K562 (cell line): ENCODE measurements at regions not wholly inside any gene's neighbourhood (a gene's known extent, or its start where the extent isn't known, plus 50 kb on each side); places are given as distances from the start of the nearest gene placed in this dataset.

ENCODE experiments used
- HDAC2 ChIP-seq: fragments of 450-650 bp; IDR thresholded peaks from 2 replicates; pipeline ENCODE4 v1.6.1; 2016; ENCODE audit warnings: mild to moderate bottlenecking
- KDM4B ChIP-seq, 2 experiments: fragments of 450-650 bp in 1 of 2; sonication (generic) in 1 of 2; IDR thresholded peaks; 2 replicates each; pipeline ENCODE4 v1.6.1; 2016 to 2017; ENCODE audit warnings: borderline replicate concordance in 2 of 2, antibody characterized with exemption in 1 of 2, low read depth in 1 of 2, mild to moderate bottlenecking in 1 of 2
- NFRKB ChIP-seq: fragments of 450-650 bp; IDR thresholded peaks from 2 replicates; pipeline ENCODE4 v1.6.1; 2016; ENCODE audit warnings: low read depth
- RBM25 ChIP-seq: fragments of 200-400 bp; formaldehyde crosslinking; IDR thresholded peaks from 2 replicates; pipeline ENCODE4 v1.6.1; 2018; ENCODE audit warnings: low read length, low read depth, moderate library complexity; ENCODE audit not compliant: severe bottlenecking
- RBM39 ChIP-seq: fragments of 200-400 bp; formaldehyde crosslinking; optimal IDR thresholded peaks from 2 replicates; pipeline ENCODE3; 2018; ENCODE audit warnings: low read depth, low read length
- ZNF311 ChIP-seq: fragments of 250-450 bp; sonication (Bioruptor Pico); IDR thresholded peaks from 2 replicates; pipeline ENCODE4 v1.4.0; 2020; ENCODE audit warnings: mild to moderate bottlenecking, moderate library complexity
- ZNF695 ChIP-seq: fragments of 450-650 bp; formaldehyde crosslinking; IDR thresholded peaks from 2 replicates; pipeline ENCODE4 v1.4.0; 2020; ENCODE audit warnings: mild to moderate bottlenecking, moderate library complexity
- TF ChIP-seq, protein P1 (sequence below): fragments of 250-450 bp; sonication (Bioruptor Pico); IDR thresholded peaks from 2 replicates; pipeline ENCODE4 v1.4.0; 2020; ENCODE audit warnings: mild to moderate bottlenecking, moderate library complexity
- TF ChIP-seq, protein P2 (sequence below): fragments of 450-650 bp; IDR thresholded peaks from 2 replicates; pipeline ENCODE4 v1.7.1; 2018; ENCODE audit warnings: mild to moderate bottlenecking, low read depth; ENCODE audit not compliant: partially characterized antibody
- TF ChIP-seq, protein P3 (sequence below): IDR thresholded peaks from 2 replicates; pipeline ENCODE4 v1.6.1; 2016; ENCODE audit warnings: missing genetic modification characterization, missing compliant biosample characterization
- TF ChIP-seq, protein P4 (sequence below): sonication (generic); formaldehyde crosslinking; IDR thresholded peaks from 2 replicates; pipeline ENCODE4 v1.8.0; 2022; ENCODE audit warnings: missing genetic modification reagents, mild to moderate bottlenecking, moderate library complexity, borderline replicate concordance
- TF ChIP-seq, protein P5 (sequence below): fragments of 450-650 bp; IDR thresholded peaks from 2 replicates; pipeline ENCODE4 v1.6.1; 2016; ENCODE audit warnings: missing biosample characterization, missing genetic modification characterization
- TF ChIP-seq, protein P6 (sequence below): fragments of 450-650 bp; IDR thresholded peaks from 2 replicates; pipeline ENCODE4 v1.6.1; 2014; ENCODE audit warnings: low read depth, mild to moderate bottlenecking, moderate library complexity, borderline replicate concordance

DNA sequence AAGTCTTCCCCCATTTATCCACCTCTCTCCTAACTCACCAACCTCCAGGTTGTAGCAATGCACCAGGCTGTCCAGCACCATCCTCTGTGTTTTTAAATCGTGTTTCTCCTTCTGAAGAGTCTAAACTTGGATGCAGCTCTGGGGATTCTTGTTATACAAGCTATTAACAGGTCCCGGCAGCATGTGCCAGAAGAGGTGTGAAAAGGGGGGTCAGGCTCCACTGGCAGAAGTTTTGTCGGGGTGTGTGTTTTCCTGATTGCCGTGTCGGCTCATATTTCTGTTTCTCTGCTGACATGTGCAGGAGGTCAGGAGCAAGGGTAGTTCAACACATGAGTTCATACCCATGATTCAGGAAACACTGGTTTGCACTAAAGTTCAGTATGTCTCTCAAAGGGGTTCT lies 658.6 kb upstream of the CAMK1G start (continued):
- TF ChIP-seq, protein P1, sequence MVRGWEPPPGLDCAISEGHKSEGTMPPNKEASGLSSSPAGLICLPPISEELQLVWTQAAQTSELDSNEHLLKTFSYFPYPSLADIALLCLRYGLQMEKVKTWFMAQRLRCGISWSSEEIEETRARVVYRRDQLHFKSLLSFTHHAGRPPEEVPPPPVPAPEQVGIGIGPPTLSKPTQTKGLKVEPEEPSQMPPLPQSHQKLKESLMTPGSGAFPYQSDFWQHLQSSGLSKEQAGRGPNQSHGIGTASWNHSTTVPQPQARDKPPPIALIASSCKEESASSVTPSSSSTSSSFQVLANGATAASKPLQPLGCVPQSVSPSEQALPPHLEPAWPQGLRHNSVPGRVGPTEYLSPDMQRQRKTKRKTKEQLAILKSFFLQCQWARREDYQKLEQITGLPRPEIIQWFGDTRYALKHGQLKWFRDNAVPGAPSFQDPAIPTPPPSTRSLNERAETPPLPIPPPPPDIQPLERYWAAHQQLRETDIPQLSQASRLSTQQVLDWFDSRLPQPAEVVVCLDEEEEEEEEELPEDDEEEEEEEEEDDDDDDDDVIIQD (CRISPR knock-in tag): no peak
- TF ChIP-seq ZNF311 (CRISPR knock-in tag): no peak
- no peak for TF ChIP-seq ZNF695 (CRISPR knock-in tag)
- TF ChIP-seq, protein P2, sequence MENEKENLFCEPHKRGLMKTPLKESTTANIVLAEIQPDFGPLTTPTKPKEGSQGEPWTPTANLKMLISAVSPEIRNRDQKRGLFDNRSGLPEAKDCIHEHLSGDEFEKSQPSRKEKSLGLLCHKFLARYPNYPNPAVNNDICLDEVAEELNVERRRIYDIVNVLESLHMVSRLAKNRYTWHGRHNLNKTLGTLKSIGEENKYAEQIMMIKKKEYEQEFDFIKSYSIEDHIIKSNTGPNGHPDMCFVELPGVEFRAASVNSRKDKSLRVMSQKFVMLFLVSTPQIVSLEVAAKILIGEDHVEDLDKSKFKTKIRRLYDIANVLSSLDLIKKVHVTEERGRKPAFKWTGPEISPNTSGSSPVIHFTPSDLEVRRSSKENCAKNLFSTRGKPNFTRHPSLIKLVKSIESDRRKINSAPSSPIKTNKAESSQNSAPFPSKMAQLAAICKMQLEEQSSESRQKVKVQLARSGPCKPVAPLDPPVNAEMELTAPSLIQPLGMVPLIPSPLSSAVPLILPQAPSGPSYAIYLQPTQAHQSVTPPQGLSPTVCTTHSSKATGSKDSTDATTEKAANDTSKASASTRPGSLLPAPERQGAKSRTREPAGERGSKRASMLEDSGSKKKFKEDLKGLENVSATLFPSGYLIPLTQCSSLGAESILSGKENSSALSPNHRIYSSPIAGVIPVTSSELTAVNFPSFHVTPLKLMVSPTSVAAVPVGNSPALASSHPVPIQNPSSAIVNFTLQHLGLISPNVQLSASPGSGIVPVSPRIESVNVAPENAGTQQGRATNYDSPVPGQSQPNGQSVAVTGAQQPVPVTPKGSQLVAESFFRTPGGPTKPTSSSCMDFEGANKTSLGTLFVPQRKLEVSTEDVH: no peak
- no peak for TF ChIP-seq NFRKB
- TF ChIP-seq, protein P3, sequence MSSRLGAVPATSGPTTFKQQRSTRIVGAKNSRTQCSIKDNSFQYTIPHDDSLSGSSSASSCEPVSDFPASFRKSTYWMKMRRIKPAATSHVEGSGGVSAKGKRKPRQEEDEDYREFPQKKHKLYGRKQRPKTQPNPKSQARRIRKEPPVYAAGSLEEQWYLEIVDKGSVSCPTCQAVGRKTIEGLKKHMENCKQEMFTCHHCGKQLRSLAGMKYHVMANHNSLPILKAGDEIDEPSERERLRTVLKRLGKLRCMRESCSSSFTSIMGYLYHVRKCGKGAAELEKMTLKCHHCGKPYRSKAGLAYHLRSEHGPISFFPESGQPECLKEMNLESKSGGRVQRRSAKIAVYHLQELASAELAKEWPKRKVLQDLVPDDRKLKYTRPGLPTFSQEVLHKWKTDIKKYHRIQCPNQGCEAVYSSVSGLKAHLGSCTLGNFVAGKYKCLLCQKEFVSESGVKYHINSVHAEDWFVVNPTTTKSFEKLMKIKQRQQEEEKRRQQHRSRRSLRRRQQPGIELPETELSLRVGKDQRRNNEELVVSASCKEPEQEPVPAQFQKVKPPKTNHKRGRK (tag): no peak
- TF ChIP-seq, protein P4, sequence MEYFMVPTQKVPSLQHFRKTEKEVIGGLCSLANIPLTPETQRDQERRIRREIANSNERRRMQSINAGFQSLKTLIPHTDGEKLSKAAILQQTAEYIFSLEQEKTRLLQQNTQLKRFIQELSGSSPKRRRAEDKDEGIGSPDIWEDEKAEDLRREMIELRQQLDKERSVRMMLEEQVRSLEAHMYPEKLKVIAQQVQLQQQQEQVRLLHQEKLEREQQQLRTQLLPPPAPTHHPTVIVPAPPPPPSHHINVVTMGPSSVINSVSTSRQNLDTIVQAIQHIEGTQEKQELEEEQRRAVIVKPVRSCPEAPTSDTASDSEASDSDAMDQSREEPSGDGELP (CRISPR knock-in tag): no peak
- TF ChIP-seq, protein P5, sequence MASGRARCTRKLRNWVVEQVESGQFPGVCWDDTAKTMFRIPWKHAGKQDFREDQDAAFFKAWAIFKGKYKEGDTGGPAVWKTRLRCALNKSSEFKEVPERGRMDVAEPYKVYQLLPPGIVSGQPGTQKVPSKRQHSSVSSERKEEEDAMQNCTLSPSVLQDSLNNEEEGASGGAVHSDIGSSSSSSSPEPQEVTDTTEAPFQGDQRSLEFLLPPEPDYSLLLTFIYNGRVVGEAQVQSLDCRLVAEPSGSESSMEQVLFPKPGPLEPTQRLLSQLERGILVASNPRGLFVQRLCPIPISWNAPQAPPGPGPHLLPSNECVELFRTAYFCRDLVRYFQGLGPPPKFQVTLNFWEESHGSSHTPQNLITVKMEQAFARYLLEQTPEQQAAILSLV (tag): no peak
- TF ChIP-seq, protein P6, sequence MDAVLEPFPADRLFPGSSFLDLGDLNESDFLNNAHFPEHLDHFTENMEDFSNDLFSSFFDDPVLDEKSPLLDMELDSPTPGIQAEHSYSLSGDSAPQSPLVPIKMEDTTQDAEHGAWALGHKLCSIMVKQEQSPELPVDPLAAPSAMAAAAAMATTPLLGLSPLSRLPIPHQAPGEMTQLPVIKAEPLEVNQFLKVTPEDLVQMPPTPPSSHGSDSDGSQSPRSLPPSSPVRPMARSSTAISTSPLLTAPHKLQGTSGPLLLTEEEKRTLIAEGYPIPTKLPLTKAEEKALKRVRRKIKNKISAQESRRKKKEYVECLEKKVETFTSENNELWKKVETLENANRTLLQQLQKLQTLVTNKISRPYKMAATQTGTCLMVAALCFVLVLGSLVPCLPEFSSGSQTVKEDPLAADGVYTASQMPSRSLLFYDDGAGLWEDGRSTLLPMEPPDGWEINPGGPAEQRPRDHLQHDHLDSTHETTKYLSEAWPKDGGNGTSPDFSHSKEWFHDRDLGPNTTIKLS: no peak
- TF ChIP-seq HDAC2: no peak
- no peak for TF ChIP-seq RBM25
- no peak for TF ChIP-seq KDM4B (IDR thresholded peaks at IDR 0.05; ENCODE audit: borderline replicate concordance in 2 of 2, low read depth in 1 of 2)
- TF ChIP-seq RBM39: no peak
- TF ChIP-seq, all 486 proteins: peak for 0
